Thyroid gland (tissue), 4 donors: ENCODE measurements at regions not wholly inside any gene's neighbourhood (a gene's known extent, or its start where the extent isn't known, plus 50 kb on each side); places are given as distances from the start of the nearest gene placed in this dataset.

Experiments
- POLR2A ChIP-seq, 2 donors: fragments of 450-650 bp; IDR thresholded peaks; one replicate each; pipeline ENCODE4 v1.6.1; 2017; ENCODE audit warnings: antibody characterized with exemption in 2 of 2, mild to moderate bottlenecking in 2 of 2, moderate library complexity in 1 of 2
- TF ChIP-seq, protein P1 (sequence below), 6 experiments: fragments of 200-600 bp in 3 of 6; fragments of 450-650 bp in 3 of 6; sonication (generic) in 3 of 6; IDR thresholded peaks; one replicate each; pipeline ENCODE4 v1.5.1; 2016 to 2019; ENCODE audit warnings: antibody characterized with exemption in 6 of 6, mild to moderate bottlenecking in 2 of 6, inconsistent platforms in 1 of 6, moderate library complexity in 1 of 6

GRCh38 chr18:72206814-72207213, 337.3 kb downstream of the CBLN2 start:
- no peak for TF ChIP-seq POLR2A (IDR thresholded peaks at IDR 0.05)
- TF ChIP-seq, protein P1, sequence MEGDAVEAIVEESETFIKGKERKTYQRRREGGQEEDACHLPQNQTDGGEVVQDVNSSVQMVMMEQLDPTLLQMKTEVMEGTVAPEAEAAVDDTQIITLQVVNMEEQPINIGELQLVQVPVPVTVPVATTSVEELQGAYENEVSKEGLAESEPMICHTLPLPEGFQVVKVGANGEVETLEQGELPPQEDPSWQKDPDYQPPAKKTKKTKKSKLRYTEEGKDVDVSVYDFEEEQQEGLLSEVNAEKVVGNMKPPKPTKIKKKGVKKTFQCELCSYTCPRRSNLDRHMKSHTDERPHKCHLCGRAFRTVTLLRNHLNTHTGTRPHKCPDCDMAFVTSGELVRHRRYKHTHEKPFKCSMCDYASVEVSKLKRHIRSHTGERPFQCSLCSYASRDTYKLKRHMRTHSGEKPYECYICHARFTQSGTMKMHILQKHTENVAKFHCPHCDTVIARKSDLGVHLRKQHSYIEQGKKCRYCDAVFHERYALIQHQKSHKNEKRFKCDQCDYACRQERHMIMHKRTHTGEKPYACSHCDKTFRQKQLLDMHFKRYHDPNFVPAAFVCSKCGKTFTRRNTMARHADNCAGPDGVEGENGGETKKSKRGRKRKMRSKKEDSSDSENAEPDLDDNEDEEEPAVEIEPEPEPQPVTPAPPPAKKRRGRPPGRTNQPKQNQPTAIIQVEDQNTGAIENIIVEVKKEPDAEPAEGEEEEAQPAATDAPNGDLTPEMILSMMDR (IDR thresholded peaks at IDR 0.05), result no peak
